ENCODE measurements at regions not wholly inside any gene's neighbourhood (a gene's known extent, or its start where the extent isn't known, plus 50 kb on each side); places are given as distances from the start of the nearest gene placed in this dataset.

GRCh38 chr12:63250486-63250885, 99.5 kb upstream of the AVPR1A start:
- DNase-seq (ENCODE audit: low read depth, low spot score), result no peak

DNA sequence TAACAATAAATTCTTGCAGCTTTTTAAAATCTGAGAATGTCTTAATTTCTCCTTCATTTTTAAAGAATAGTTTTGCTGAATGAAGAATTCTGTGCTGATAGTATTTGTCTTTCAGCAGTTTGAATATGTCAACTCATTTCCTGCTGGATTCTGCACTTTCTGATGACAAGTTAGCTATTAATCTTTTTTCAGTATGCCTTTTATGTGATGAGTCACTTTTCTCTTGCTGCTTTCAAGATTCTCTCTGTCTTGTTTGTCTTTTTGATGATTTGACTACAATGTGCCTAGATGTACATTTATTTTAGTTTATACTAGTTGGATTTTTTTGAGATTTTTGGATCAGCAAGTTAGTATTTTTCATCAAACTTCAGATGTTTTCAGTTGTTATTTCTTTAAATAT, 87.9 kb upstream of the AVPR1A start:
- no peak for DNase-seq (ENCODE audit: low read depth, low spot score)

- no peak for DNase-seq (ENCODE audit: low read depth, low spot score)
Measured at GRCh38 chr12:63232896-63233295, 81.9 kb upstream of the AVPR1A start.

DNA sequence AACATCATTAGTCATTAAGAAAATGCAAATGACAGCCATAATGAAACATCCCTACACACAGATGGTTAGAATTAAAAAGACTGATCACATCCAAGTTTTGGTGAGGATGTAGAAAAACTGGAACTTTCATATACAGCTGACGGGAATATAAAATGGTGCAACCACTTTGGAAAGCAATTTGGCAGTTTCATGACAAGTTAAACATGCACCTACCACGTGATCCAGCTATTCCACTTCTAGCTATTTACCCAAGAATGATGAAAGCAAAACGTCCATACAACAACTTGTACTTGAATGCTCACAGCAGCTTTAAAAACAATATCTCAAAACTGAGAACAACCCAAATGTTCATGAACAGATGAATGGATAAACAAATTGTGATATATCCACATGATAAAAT, 77.9 kb upstream of the AVPR1A start:
- DNase-seq (ENCODE audit: low read depth, low spot score), result no peak

DNA sequence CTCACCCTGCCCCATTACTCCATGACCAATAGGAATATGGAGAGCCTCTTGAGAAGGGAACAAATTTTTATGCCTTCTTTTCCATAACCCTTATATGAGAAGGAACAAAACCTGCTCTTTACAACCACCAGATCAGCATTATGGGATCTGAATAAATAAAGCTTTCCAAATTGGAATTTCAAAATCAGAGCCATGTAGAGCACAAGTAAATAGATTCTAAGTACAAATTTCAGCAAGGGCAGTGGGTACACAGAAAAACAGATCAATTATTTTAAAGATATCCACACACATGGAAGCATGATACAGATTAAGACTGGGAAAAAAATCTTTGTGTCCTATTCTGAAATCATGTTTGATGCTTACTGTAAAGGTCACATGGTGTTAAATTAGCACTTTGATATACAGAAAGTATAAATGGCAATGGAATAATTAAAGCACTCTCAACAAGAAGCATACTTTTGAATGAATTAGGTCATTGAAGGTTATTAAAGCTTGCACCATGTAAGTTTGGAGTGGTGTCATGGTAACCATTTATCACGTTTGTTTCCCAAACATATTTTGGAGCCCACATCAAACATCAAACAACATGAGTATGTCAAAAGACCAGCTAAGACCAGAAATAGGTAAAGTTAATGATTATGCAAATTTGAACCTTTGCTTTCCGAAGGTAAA, 75.9 kb upstream of the AVPR1A start:
- DNase-seq (ENCODE audit: low read depth, low spot score), result no peak

DNA sequence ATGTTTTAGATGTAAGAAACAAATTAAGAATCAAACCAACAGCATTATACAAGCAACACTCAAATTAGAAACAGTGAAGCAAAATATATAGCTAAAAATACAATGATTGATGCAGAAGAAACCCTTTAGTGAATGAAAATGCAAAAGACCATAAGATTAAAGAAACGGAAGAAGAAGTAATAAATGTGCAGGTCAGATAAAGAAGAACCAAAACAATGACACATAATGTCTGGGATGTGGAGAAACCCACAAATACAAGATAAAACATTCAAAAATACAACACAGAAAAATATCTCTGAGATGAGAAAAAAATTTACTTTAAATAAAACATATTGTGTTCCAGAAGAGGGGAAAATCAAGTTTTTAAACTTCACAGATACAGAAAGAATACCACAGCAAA, 73.4 kb upstream of the AVPR1A start:
- no peak for DNase-seq (ENCODE audit: low read depth, low spot score)

DNA sequence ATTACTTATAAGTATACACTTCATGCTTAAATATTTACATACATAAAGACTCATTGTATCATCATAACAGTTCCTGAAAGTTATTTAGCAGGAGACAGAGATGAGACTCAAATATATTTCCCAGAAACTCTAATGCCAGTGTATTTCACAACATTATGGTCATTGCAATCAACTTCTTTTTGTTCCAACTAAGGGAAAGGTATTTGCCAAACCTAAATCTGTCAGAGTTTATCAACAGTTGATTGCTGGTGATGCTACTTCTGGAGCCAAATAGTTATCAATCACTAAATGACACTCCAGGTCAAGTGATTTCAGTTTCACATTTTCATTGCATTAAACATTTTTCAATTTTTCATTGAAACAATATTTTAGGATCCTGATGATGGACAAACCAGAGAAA, 72.1 kb upstream of the AVPR1A start:
- no peak for DNase-seq (ENCODE audit: low read depth, low spot score)

- DNase-seq (ENCODE audit: low read depth, low spot score), result no peak
Measured at GRCh38 chr12:63222582-63222981, 71.6 kb upstream of the AVPR1A start.

GRCh38 chr12:63220921-63221320, 69.9 kb upstream of the AVPR1A start:
- no peak for DNase-seq (ENCODE audit: low read depth, low spot score)

DNA sequence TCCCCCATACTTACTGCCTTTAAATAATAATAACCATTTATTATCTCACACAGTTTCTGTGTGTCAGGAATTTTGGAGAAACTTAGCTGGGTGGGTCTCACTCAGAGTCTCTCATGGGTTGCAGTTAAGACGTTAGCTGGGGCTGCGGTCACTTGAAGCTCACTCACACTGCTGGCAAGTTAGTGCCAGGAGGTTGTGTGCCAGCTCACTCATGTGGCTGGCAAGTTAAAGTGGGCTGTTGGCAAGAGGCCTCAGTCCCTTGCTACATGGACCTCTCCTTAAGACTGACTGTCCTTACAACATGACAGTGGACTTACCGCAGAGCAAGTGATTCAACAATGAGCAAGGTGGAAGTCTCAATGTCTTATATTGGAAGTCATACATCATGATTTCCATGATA, 61.3 kb upstream of the AVPR1A start:
- no peak for DNase-seq (ENCODE audit: low read depth, low spot score)

DNA sequence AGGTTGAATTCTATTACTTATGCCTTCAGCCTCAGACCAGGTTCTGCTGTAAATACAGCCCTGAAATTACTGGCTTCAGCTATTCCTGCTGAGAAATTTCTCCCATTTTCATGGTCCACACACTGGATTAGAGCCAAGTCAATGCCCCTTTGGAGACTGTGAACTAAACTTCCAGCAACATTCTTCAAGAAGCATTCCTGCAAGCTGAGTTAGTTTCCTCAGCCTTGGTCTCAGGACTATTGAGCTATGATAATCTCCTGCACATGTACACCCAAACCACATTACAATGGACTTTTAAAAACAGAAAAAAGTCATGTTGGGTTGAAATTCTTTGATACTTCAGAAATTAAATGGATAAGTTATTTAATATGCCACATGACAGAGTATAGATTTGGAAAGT, 58.0 kb upstream of the AVPR1A start:
- DNase-seq (ENCODE audit: low read depth, low spot score), result no peak

DNA sequence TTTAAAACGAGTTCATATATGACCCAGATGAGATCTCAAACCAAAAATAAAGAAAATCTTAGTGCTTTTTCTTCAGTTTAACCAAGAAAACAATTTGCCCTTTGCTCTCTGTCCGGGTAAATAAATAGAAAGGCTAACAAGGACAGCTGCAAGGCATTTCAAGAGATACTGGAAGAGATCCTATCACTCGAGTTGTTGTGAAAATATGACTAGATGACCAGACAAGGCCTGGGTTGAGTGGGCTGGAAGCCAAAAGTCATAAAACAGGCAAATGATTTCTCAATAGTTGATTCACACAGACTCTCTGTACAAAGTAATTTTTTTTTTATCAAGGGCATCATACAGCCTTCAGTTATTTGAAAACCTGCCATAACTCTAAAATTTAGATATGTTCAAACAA, 55.9 kb upstream of the AVPR1A start:
- DNase-seq (ENCODE audit: low read depth, low spot score), result no peak

DNA sequence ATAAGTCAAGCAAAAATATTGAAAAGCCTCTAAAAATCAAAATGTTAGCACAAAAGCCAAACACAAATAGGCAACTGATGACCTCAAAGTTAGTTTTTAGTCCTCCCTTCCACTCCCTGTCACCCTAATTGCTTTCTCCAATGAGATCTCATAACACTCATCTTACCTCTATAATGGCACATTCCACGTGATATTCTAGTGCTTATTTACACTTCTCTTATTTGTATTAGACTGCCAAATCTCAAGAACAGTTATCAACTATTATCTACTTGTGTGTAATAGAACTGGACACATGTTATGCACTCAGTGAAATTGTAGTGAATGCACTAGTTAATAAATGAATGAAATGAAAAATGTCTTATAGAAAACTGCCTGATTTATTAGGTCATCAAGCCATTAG, 55.5 kb upstream of the AVPR1A start:
- no peak for DNase-seq (ENCODE audit: low read depth, low spot score)
